SIG-M5 treated with dmso at 0.1 percent for 504 hours (cell line): ENCODE measurements at regions not wholly inside any gene's neighbourhood (a gene's known extent, or its start where the extent isn't known, plus 50 kb on each side); places are given as distances from the start of the nearest gene placed in this dataset.

Experiments
- DNase-seq: peaks from one replicate; lab custom pipeline; 2025; ENCODE audit not compliant: unreplicated experiment; lab: John Stamatoyannopoulos, UW

- no peak for DNase-seq
Measured at GRCh38 chr12:34526946-34527345, 504.6 kb downstream of the ALG10 start.

- no peak for DNase-seq
Measured at GRCh38 chr12:34547276-34547675, 525.0 kb downstream of the ALG10 start.

GRCh38 chr12:34591966-34592365 is 569.7 kb downstream of the ALG10 start:
- DNase-seq, result no peak

GRCh38 chr12:34595749-34596733 is 573.7 kb downstream of the ALG10 start:
- no peak for DNase-seq

DNA sequence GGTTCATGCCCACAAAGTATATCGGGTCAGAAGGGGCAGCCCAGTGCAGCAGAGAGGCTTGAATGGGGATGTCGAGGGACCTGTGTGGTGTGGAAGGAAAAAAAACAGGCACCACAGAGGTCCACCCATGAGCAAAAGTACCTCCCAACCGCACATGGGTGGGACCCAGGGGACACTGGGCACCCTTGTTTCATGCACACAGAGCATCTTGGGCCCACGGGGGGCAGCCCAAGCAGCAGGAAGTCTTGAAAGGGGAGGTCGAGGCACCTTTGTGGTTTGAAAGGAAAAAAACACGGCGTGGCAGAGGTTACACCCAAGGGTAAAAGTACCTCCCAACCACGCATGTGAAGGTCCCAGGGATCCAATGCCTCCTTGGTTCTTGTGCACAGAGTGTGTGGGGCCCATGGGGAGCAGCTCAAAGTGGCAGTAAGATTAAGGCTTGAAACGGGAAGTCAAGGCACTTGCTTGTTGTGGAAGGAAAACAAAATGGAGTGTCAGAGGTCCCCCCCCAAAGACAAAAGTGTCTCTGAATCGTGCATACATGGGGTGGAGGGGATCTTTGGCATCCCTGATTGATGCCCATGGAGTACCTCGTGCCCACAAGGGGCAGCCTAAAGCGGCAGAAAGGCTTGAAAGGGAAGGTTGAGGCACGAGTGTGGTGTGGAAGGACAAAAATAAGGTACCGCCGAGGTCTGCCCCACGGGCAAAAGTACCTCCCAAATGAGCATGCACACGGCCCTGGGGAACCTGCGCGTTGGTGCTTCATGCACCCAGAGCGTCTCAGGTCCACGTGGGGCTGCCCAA is 575.5 kb downstream of the ALG10 start:
- DNase-seq, result no peak

GRCh38 chr12:34598352-34598827 is 576.1 kb downstream of the ALG10 start:
- DNase-seq, result no peak

DNA sequence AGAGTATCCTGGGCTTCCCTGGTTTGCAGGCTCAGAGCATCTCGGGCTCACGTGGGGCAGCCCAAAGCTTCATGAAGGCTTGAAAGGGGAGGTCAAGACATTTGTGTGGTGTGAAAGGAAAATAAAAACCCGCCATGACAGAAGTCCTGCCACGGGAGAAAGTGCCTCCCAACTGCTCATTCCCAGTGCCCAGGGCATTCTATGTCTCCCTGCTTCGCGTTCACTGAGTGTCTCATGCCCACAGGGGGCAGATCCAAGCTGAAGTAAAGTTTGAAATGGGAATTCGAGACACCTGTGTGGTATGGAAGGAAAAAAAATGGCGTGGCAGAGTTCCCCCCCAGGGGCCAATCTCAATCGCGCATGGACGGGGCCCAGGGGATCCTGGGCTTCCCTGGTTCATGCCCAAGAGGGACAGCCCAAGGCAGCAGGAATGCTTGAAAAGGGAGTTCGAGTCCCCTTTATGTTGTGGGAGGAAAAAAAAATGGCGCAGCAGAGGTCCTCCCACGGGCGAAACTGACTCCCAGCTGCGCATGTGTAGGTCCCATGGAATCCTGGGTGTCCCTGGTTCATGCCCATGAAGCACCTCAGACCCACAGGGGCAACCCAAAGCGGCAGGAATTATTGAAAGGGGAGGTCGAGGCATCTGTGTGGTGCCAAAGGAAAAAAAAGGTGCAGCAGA is 576.7 kb downstream of the ALG10 start:
- DNase-seq, result no peak

GRCh38 chr12:34599530-34600513 is 577.5 kb downstream of the ALG10 start:
- DNase-seq, result no peak

- DNase-seq, result no peak
Measured at GRCh38 chr12:34600592-34601462, 578.5 kb downstream of the ALG10 start.

DNA sequence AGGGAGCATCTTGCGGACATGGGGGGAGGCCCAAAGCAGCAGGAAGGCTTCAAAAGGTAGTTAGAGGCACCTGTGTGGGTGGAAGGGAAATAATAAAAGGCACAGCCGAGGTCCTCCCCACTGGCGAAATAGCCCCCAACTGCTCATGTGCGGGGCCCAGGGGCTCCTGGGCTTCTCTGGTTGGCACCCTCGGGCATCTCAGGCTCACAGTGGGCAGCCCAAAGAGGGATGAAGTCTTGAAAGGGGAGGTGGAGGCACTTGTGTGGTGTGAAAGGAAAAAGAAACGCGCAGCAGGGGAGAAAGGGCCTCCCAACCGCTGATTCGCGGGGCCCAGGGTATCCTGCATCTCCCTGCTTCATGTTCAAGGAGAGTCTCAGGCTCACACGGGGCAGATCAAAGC is 579.4 kb downstream of the ALG10 start:
- DNase-seq, result no peak

- DNase-seq, result no peak
Measured at GRCh38 chr12:34602213-34602940, 580.1 kb downstream of the ALG10 start.

DNA sequence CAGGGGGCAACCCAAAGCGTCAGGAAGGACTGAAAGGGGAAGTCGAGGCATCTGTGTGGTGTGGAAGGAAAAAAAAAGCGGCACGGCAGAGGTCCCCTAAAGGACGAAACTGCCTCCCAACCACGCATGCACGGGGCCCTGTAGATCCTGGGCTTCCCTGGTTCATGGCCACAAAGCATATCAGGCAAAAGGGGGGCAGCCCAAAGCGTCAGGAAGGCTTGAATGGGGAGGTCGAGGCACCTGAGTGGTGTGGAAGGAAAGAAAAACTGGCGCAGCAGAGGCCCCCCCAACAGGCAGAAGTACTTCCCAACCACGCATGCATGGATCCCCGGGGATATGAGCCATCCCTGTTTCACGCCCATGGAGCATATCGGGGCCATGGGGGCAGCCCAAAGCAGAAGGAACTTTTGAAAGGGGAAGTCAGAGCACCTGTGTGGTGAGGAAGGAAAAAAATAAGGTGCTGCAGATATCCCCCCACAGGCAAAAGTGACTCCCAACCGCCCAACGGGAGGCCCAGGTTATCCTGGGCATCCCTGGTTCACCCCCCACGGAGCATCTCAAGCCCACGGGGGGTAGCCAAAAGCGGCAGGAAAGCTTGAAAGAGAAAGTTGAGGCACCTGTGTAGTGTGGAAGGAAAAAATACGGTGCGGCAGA is 581.2 kb downstream of the ALG10 start:
- no peak for DNase-seq

GRCh38 chr12:34604227-34604626 is 581.9 kb downstream of the ALG10 start:
- DNase-seq, result no peak

DNA sequence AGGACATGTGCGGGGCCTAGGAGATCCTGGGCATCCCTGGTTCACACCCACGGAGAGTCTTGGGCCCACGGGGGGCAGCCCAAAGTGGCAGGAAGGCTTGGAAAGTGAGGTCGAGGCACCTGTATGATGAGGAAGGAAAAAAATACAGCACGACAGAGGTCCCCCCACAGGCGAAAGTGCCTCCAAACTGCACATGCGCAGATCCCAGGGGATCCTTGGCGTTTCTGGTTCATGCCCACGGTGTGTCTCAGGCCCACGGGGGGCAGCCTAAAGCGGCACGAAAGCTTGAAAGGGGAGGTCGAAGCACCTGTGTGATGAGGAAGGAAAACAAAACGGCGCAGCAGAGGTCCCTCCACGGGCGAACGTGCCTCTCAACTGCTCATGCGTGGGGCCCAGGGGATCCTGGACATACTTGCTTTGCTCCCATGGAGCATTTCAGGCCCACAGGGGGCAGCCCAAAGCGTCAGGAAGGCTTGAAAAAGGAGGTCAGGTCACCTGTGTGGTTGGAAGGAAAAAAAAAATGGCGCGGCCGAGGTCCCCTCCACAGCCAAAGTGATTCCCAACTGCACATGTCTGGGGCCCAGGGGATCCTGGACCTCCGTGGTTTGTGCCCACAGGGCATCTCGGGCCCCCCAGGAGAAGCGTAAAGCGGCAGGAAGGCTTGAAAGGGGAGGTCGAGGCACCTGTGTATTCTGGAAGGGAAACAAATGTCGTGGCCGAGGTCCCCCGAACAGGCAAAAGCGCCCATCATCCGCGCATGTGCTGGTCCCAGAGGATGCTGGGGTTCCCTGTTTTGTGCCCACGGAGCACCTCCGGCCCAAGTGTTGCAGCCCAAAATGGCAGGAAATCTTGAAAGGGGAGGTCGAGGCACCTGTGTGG is 582.6 kb downstream of the ALG10 start:
- no peak for DNase-seq

DNA sequence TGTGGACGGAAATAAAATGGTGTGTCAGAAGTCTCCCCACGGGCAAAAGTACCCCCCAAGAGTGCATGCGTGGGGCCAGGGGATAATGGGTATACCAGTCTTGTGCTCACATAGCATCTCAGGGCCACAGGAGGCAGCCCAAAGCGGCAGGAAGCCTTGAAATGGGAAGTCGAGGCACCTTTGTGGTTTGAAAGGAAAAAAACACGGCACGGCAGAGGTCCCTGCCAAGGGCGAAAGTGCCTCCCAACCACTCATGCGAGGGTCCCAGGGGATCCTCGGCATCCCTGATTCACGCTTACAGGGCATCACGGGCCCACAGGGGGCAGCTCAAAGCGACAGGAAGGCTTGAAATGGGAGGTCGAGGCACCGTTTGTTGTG is 583.2 kb downstream of the ALG10 start:
- DNase-seq, result no peak

DNA sequence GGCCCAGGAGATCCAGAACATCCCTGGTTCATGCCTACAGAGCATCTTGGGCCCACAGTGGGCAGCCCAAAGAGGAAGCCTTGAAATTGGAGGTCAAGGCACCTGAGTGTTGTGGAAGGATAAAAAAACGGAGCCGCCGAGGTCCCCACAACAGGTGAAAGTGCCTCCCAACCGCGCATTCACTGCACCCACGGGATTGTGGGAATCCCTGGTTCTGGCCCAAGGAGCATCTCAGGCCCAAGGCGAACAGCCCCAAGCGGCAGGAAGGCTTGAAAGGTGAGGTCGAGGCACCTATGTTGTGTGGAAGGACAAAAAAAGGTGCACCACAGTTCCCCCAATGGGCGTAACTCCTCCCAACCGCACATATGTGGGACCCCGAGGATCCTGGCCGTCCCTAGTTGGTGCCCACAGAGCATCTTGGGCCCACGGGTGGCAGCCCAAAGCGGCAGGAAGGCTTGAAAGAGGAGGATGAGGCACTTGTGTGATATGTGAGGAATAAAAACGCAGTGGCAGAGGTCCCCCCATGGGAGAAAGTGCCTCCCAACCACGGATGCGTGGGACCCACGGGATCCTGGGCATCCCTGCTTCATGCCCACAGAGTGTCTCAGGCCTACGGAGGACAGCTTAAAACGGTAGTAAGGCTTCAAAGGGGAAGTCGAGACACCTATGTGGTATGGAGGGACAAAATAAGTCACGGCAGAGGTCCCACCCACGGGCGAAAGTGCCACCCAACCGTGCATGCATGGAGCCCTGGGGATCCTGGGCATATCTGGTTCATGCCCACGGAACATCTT is 583.9 kb downstream of the ALG10 start:
- no peak for DNase-seq
